Esophagus squamous epithelium (tissue), 4 donors: ENCODE measurements at regions not wholly inside any gene's neighbourhood (a gene's known extent, or its start where the extent isn't known, plus 50 kb on each side); places are given as distances from the start of the nearest gene placed in this dataset.

Source experiments
- POLR2A ChIP-seq, 4 donors: fragments of 450-650 bp; IDR thresholded peaks; one replicate each; pipeline ENCODE4 v1.6.1; 2017; ENCODE audit warnings: antibody characterized with exemption in 4 of 4, mild to moderate bottlenecking in 4 of 4, moderate library complexity in 3 of 4
- TF ChIP-seq, protein P1 (sequence below), 6 experiments: fragments of 450-650 bp in 4 of 6; fragments of 200-600 bp in 2 of 6; sonication (generic) in 2 of 6; IDR thresholded peaks; one replicate each; pipeline ENCODE4 v1.5.1; 2016 to 2019; ENCODE audit warnings: antibody characterized with exemption in 6 of 6, mild to moderate bottlenecking in 4 of 6, moderate library complexity in 4 of 6

DNA sequence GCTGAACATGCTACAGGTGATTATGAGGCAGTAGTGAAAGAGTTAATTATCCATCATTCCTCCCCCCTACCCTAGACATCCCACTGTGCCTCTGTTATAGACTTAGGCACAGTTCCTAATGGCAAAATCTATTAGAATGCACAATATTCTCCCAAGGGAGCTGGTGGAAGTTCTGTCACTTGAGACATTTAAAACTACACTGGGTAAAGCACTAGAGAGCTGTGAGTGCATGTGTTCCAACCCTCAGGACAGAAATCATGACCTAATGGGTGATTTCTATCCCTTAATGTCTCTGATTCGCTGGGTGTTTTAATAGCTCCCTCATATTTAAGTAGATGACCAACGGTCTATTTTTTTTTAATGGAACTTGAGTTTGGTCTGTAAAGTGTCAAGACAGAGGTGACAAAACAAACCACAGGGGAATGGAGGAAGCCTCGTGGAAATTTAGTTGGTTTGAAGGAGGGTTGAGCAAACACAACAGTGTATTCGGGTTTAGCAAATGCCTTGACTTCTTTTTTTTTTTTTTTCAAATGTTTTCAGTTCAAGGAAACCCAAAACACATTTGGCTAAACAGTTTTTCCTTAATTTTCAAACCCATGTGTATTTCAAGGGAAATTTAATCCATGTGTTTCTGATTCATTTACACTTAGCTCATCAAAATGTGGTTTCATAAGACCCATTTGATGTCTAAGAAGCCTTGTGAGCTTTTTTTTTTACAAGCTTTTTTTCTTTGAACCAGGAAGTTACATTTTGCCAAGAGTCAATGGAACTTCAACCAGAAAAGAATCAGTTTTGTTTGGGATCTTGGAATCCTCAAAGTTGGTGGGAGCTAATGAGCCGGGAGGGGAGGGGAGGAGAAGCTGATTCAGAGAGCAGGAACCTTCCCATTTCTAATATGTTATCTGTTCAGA lies 665.1 kb upstream of the ZEB2 start:
- TF ChIP-seq, protein P1, sequence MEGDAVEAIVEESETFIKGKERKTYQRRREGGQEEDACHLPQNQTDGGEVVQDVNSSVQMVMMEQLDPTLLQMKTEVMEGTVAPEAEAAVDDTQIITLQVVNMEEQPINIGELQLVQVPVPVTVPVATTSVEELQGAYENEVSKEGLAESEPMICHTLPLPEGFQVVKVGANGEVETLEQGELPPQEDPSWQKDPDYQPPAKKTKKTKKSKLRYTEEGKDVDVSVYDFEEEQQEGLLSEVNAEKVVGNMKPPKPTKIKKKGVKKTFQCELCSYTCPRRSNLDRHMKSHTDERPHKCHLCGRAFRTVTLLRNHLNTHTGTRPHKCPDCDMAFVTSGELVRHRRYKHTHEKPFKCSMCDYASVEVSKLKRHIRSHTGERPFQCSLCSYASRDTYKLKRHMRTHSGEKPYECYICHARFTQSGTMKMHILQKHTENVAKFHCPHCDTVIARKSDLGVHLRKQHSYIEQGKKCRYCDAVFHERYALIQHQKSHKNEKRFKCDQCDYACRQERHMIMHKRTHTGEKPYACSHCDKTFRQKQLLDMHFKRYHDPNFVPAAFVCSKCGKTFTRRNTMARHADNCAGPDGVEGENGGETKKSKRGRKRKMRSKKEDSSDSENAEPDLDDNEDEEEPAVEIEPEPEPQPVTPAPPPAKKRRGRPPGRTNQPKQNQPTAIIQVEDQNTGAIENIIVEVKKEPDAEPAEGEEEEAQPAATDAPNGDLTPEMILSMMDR (IDR thresholded peaks at IDR 0.05) = no peak
- TF ChIP-seq POLR2A (IDR thresholded peaks at IDR 0.05) = no peak
